HEK293 (cell line): ENCODE measurements at regions not wholly inside any gene's neighbourhood (a gene's known extent, or its start where the extent isn't known, plus 50 kb on each side); places are given as distances from the start of the nearest gene placed in this dataset.

Source experiments
- SCRT2 ChIP-seq: fragments of 450-650 bp; formaldehyde crosslinking; IDR thresholded peaks from 2 replicates; pipeline ENCODE4 v1.5.1; 2016; ENCODE audit warnings: missing biosample characterization, missing genetic modification characterization
- ZNF174 ChIP-seq: fragments of 450-650 bp; formaldehyde crosslinking; IDR thresholded peaks from 2 replicates; pipeline ENCODE4 v1.5.0; 2017; ENCODE audit warnings: missing biosample characterization, mild to moderate bottlenecking, missing genetic modification characterization
- TF ChIP-seq, protein P1 (sequence below): fragments of 450-650 bp; formaldehyde crosslinking; IDR thresholded peaks from 2 replicates; pipeline ENCODE4 v1.5.1; 2016; ENCODE audit warnings: missing biosample characterization, missing genetic modification characterization

- TF ChIP-seq ZNF174 (tag by site-specific recombination), result no peak
- TF ChIP-seq SCRT2, result no peak
- TF ChIP-seq, protein P1, sequence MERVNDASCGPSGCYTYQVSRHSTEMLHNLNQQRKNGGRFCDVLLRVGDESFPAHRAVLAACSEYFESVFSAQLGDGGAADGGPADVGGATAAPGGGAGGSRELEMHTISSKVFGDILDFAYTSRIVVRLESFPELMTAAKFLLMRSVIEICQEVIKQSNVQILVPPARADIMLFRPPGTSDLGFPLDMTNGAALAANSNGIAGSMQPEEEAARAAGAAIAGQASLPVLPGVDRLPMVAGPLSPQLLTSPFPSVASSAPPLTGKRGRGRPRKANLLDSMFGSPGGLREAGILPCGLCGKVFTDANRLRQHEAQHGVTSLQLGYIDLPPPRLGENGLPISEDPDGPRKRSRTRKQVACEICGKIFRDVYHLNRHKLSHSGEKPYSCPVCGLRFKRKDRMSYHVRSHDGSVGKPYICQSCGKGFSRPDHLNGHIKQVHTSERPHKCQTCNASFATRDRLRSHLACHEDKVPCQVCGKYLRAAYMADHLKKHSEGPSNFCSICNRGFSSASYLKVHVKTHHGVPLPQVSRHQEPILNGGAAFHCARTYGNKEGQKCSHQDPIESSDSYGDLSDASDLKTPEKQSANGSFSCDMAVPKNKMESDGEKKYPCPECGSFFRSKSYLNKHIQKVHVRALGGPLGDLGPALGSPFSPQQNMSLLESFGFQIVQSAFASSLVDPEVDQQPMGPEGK (tag by site-specific recombination), result no peak
Measured at GRCh38 chr18:5029592-5029991, 167.5 kb downstream of the AKAIN1 start.
